ENCODE measurements at regions not wholly inside any gene's neighbourhood (a gene's known extent, or its start where the extent isn't known, plus 50 kb on each side); places are given as distances from the start of the nearest gene placed in this dataset.

- DNase-seq = no peak
These were observed 720.5 kb downstream of the TLE4 start for GRCh38 chr9:80292231-80292630.

DNA sequence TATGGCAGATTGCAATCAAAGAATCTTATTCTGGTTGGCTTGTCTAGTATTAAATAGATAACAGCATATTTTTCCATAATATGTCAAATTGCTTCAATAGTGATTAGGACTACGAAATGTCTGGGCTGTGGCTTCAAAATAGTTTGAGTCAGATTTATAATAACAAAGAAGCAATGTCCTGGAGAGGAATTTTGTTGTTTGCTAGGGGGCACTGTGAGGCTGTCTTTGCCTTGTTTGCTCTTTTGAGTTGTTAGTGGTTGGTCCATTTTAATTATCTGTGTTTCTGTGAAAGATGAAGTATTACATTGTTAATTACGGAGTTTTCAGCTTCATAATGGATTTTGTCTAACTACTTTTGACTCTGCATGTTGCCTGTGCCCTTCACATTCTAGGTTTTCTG is 713.6 kb downstream of the TLE4 start:
- no peak for DNase-seq

DNA sequence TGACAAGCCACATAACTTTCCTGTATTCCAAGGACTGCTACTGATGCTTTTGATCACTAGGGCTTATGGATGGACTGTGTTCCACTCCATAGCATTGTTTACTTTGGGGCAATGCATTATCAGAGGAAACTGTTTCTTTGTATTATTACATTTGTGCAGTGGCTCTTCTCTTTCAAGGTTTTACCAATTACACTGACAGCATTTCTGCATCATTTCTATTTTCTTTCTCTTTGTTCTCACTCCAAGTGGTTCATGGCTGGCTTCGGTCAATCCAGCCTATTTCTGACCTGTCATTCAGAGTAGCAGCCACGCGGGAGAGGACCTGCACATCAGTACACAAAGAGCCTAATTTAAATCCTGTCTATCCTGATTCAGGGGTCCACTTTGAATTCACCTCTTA is 711.0 kb downstream of the TLE4 start:
- DNase-seq = no peak

GRCh38 chr9:80259079-80259478 is 687.3 kb downstream of the TLE4 start:
- DNase-seq = no peak

GRCh38 chr9:80251778-80252177 is 680.0 kb downstream of the TLE4 start:
- no peak for DNase-seq

GRCh38 chr9:80242022-80242421 is 670.3 kb downstream of the TLE4 start:
- DNase-seq = no peak

DNA sequence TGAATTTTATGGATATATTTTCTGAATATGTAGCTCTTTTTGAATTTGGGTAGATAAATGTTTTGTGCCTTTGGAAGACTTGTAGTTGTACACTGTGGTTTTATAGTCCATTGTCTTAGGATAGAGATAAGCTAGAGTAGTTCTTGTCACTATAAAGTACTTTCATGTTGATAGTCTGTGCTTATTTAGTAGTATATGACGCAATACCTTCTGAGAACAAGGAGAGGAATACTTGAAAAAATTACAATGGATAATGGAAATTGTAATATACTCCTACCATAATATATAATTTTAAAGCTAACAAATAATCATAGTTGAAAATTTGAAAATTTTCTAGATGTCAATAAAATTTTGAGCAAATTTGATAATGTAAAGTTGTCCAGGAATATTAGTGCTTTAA is 664.0 kb downstream of the TLE4 start:
- DNase-seq = no peak

GRCh38 chr9:80233906-80234305 is 662.1 kb downstream of the TLE4 start:
- no peak for DNase-seq

- DNase-seq = no peak
These were observed 661.5 kb downstream of the TLE4 start for GRCh38 chr9:80233102-80233843.

GRCh38 chr9:80231318-80232236 is 659.8 kb downstream of the TLE4 start:
- no peak for DNase-seq

GRCh38 chr9:80223897-80224296 is 652.1 kb downstream of the TLE4 start:
- DNase-seq = no peak

GRCh38 chr9:80222466-80223169 is 650.9 kb downstream of the TLE4 start:
- DNase-seq = no peak

- no peak for DNase-seq
These were observed 646.6 kb downstream of the TLE4 start for GRCh38 chr9:80218328-80218727.

GRCh38 chr9:80213613-80214012 is 641.8 kb downstream of the TLE4 start:
- DNase-seq = no peak

DNA sequence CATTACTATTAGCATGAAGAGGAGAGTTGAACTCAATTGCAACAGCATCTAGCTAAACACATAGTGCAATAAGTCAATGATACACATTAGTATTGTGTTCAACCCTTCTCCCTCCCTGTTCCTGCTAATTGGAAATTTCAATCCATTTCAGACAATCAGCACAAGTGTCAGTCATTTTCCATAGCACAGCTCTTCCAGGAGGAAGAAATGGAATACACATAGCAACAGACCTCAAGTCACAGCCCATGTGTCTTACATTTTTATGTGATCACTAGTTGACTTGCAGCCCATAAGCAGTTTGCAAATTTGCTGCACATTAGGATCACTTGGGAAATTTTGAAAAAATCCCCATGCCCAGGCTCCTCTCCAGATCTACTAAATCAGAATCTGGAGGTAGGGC is 636.9 kb downstream of the TLE4 start:
- no peak for DNase-seq

- no peak for DNase-seq
These were observed 632.3 kb downstream of the TLE4 start for GRCh38 chr9:80204054-80204453.

GRCh38 chr9:80197661-80198060 is 625.9 kb downstream of the TLE4 start:
- no peak for DNase-seq

GRCh38 chr9:80191108-80191507 is 619.3 kb downstream of the TLE4 start:
- DNase-seq = no peak

GRCh38 chr9:80188579-80188978 is 616.8 kb downstream of the TLE4 start:
- no peak for DNase-seq

DNA sequence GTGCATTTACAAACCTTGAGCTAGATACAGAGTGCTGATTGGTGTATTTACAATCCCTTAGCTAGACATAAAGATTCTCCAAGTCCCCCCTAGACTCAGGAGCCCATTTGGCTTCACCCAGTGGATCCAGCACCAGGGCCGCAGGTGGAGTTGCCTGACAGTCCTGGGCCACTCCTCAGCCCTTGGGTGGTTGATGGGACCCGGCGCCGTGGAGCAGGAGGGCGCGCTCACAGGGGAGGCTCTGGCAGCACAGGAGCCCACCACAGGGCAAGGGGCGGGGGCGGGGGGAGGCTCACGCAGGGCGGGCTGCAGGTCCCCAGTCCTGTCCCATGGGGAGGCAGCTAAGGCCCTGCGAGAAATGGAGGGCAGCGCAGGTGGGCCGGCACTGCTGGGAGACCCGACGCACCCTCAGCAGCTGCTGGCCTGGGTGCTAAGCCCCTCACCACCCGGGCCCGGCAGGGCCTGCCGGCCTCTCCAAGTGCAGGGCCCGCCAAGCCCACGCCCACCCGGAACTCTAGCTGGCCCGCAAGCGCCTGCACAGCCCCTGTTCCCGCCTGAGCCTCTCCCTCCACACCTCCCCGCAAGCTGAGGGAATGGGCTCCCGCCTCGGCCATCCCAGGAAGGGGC is 613.5 kb downstream of the TLE4 start:
- DNase-seq = no peak

DNA sequence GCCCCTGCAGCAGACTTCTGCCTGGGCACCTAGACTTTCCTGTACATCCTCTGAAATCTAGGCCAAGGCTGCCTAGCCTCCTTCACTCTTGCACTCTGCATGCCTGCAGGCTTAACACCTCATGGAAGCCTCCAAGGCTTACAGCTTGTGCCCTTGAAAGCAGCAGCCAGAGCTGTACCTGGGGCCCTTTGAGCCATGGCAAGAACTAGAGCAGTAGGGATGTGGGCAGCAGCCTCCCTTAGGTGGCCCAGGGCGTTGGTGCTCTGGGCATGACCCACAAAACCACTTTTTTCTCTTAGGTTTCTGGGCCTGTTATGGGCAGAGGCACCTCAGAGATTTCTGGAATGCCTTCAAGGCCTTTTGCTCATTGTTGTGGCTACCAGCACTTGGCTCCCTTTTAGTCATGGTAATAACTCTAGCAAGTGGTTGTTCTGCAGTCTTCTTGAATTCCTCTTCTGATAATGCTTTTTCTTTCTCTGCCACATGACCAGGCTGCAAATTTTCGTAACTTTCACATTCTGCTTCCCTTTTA is 606.2 kb downstream of the TLE4 start:
- no peak for DNase-seq

GRCh38 chr9:80175286-80176150 is 603.8 kb downstream of the TLE4 start:
- no peak for DNase-seq
